ENCODE measurements at regions not wholly inside any gene's neighbourhood (a gene's known extent, or its start where the extent isn't known, plus 50 kb on each side); places are given as distances from the start of the nearest gene placed in this dataset.

DNA sequence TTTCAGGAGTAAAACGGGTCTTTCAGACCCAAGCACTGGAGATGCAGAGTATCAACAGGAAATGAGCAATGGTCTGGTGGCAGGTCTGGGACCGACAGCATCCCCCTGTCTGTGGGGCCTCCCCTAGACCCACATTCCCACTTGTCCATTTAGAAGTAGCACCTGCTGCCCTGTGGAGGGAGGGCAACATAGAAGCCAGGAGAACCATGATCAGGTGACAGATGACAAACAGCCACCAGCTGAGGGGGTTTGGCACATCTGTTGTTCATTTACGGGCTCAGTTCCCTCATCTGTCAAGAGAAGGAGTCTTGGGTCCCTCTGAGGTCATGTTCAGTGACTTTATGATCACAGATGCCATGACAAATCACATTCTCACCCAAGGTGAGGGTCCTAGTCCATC, 77.9 kb upstream of the SLC66A3 start:
- TF ChIP-seq POLR2A (IDR thresholded peaks at IDR 0.05) (no peak), CTCF (IDR thresholded peaks at IDR 0.05 in 8 of 11, conservative IDR thresholded peaks at IDR 0.05 in 3 of 11) (no peak)
